ENCODE measurements at regions not wholly inside any gene's neighbourhood (a gene's known extent, or its start where the extent isn't known, plus 50 kb on each side); places are given as distances from the start of the nearest gene placed in this dataset.
"Not testable (repeated sequence)": the region's sequence is repeated elsewhere in the genome, so short reads cannot be mapped to it uniquely, and the experiment has no call there.

DNA sequence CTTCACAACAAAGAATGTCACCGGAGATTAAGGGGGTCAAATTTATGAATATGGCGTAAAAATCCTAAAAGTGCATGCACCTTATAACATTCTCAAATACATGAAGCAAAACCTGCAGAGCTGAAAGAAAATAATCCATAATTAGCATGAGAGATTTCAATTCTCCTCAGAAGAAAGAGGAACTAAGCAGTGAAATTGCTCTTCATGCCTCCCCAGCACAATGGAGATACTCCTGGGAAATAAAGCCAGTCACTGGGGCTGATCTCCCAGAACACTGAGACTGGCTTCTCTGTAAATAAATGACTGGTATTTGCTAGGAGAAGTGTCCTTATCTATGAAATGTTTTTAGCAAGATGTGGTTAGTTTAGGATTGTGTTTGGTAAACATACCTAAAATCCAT is 68.1 kb downstream of the GOLGA6L6 start:
- not testable (repeated sequence) for DNase-seq (ENCODE audit: low spot score)

DNA sequence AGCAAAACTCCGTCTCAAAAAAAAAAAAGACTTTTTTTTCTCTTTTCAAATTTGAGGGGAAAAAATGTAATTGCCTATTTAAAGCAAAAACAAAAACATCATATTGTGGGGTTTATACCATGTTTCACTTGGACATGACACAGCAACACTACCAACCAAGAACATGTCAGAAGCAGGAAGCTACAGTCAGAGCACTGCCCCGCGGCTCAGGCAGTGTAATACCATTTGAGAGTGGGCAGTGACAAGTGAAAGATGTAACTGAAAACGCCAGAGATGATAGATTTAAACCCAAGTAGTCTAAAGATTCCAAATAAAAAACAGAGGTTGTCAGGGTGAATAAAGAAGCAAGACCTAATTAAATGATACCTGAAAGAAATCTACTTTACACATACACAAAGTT is 68.6 kb downstream of the GOLGA6L6 start:
- DNase-seq (ENCODE audit: low spot score): not testable (repeated sequence)

DNA sequence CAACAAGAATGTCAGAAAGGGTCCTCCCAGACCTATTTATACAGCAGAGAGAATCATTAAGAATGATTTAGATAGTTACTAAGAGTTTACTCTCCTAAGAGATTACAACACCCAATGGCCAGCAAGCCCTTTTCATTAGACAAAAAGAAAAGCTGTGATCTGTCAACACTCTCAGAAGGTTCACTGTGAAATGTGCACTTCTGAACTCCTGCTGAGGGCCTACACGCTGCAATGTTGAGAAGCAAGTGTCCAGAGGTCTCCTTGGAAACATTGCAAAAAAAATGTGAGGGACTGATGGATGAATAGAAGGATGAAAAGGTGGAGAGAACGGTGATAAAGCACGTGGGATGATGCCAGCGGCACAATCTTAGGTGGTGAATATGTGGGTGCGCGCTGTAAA is 70.8 kb downstream of the GOLGA6L6 start:
- not testable (repeated sequence) for DNase-seq (ENCODE audit: low spot score)

GRCh38 chr15:20441138-20441537 is 100.5 kb downstream of the GOLGA6L6 start:
- not testable (repeated sequence) for DNase-seq (ENCODE audit: low spot score)

DNA sequence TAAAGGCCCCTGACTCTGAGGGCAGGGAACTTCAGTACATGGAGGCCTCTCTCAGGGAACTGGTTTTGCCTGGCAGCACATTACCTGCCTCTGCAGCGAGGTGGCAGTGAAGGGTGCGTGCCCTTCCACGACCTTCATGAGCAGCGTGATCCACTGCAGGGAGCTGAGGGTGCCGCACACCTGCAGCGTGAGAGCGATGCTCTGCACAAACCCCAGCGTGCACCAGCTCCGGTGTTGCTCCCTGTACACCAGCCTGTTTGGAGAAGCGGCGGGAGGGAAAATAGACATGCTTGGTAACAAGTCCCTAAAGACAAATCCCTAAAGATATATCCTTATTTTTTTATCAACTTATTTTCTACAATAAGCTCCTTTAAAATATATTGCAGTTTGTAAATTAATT is 101.2 kb downstream of the GOLGA6L6 start:
- not testable (repeated sequence) for DNase-seq (ENCODE audit: low spot score)

- not testable (repeated sequence) for DNase-seq (ENCODE audit: low spot score)
Measured at GRCh38 chr15:20439111-20439510, 102.5 kb downstream of the GOLGA6L6 start.

- DNase-seq (ENCODE audit: low spot score): not testable (repeated sequence)
Measured at GRCh38 chr15:20438255-20438654, 103.3 kb downstream of the GOLGA6L6 start.

DNA sequence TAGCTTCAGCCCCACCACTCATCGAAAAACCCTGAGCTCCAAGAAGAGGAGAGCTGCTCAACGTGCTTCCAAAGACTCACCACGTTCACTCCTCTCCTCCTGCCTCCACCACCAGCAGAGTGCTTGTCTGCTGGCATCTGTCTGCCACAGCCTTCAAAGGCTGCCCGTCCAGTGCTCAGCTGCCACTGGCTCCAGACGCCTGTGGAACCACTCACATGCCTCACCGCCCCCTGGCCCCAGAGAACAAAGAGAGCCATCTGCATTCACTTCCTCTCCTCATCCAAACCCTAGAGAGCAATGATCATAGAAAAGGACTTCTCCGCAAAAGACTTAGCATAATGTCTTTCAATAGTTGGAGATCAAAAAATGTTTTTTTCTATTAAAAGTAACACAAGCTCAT is 108.1 kb downstream of the GOLGA6L6 start:
- not testable (repeated sequence) for DNase-seq (ENCODE audit: low spot score)

DNA sequence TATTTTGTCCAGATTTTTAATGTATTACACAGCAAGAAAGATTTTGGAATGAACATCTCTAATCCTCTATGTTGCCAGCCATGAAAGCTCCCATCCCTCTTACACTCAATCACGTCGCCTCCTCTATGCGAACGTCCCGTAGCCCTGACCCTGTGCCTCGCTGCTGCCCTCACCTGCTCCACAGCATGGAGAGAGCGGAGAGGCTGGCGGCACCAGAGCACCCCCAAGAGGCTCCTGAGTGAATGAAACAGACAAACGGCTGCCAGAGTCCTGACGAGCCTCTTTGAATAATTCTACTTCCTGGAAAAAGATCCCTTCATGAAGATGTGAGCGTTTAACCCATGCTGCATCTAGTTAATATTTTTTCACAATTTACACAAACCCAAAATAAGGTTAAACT is 111.1 kb downstream of the GOLGA6L6 start:
- not testable (repeated sequence) for DNase-seq (ENCODE audit: low spot score)

DNA sequence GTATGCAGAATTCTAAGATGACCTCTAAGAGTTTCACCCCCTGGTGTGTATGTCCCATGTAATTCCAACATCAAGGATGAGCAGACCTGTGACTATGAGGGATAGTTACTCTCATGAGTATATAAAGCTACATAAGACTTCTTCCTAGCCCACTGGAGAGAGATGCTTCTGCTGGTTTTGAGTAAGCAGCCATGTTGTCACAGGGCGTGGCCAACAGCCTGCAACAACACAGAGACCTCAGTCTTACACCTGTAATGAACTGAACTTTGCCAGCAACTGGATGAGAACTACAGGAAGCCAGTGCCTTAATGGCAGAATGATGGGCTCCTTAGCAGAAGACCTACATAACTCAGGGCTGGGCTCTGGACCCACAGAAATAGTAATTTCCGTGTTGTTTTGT is 120.9 kb downstream of the GOLGA6L6 start:
- DNase-seq (ENCODE audit: low spot score): not testable (repeated sequence)

DNA sequence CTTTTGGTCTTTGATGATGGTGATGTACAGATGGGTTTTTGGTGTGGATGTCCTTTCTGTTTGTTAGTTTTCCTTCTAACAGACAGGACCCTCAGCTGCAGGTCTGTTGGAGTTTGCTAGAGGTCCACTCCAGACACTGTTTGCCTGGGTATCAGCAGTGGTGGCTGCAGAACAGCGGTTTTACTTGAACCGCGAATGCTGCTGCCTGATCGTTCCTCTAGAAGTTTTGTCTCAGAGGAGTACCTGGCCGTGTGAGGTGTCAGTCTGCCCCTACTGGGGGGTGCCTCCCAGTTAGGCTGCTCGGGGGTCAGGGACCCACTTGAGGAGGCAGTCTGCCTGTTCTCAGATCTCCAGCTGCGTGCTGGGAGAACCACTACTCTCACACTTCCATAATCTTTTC is 125.0 kb downstream of the GOLGA6L6 start:
- DNase-seq (ENCODE audit: low spot score): not testable (repeated sequence)

GRCh38 chr15:20409667-20410198 is 131.9 kb downstream of the GOLGA6L6 start:
- not testable (repeated sequence) for DNase-seq (ENCODE audit: low spot score)

- no peak for DNase-seq (ENCODE audit: low spot score)
Measured at GRCh38 chr15:20409247-20409646, 132.4 kb downstream of the GOLGA6L6 start.

DNA sequence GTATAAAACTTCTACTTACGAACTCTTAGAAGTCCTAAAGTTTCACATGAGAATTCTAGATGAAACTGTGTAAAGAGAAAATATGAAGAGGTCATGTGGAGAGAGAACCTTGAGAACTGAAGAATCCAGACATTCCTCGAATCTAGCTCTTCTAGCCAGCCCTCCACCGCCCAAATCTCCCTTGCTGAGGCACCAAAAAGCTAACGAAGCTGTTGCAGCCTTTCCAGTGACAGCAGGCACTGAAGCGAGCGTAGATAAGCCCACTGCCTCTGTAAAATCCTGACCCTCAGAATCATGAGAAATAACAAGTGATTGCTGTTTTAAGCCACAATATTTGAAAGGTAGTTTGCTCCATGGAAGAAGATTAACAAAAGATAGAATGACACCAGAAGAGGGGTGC is 134.0 kb downstream of the GOLGA6L6 start:
- no peak for DNase-seq (ENCODE audit: low spot score)

GRCh38 chr15:20404571-20404970 is 137.0 kb downstream of the GOLGA6L6 start:
- DNase-seq (ENCODE audit: low spot score): not testable (repeated sequence)

DNA sequence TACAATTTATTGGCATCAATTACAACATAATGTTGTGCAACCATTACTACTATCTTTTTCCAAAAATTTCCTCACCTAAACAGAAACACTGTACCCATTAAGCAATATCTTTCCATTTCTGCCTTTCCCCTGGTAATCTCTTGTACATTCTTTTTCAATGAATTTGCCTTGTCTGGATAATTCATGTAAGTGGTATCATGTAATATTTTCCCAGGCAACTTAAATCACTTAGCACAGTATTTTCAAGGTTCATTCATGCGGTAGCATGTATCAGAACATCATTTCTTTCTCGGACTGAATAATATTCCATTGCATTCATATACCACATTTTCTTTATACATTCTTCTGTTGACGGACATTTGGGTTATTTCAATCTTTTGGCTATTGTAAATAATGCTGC is 139.0 kb downstream of the GOLGA6L6 start:
- DNase-seq (ENCODE audit: low spot score): not testable (repeated sequence)

- DNase-seq (ENCODE audit: low spot score): not testable (repeated sequence)
Measured at GRCh38 chr15:20401058-20401457, 140.5 kb downstream of the GOLGA6L6 start.

- DNase-seq (ENCODE audit: low spot score): not testable (repeated sequence)
Measured at GRCh38 chr15:20398680-20399079, 142.9 kb downstream of the GOLGA6L6 start.

DNA sequence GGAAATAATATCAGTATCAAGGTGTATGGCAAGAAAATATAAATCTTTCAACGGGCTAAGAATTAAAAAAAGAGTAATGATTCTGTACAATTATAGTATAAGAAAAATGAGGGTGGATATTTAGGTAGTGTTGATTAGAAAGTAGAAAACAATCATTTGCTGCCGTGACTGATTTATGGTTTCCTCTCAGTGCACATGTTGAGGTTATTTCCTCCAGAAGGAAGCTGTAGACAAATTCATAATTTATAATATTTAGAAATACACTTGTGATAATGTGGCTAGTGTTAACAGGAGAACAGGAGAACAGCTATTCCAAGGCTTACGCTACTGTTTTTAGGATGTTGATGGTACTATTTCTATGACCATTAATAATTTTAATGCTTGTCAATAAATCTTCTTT is 153.4 kb downstream of the GOLGA6L6 start:
- DNase-seq (ENCODE audit: low spot score): not testable (repeated sequence)

DNA sequence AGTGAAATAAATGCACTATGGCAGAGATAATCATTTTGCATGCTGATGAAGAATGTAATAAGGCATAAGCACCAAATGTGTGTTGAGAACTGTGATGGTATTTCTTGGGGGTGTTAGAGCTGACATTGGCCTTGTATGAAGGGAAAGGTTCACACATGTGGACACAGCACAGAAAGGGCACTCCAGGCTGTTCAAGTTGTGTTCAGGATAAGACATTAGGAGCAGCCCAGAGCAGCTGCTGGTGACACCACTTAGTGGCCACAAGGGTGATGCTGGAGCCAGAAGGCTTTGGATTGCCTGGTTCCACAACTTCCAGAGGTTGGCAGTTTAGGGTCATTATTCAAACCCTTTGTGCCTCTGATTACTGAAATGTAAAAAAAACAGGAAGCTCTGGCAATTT is 155.4 kb downstream of the GOLGA6L6 start:
- DNase-seq (ENCODE audit: low spot score): no peak

DNA sequence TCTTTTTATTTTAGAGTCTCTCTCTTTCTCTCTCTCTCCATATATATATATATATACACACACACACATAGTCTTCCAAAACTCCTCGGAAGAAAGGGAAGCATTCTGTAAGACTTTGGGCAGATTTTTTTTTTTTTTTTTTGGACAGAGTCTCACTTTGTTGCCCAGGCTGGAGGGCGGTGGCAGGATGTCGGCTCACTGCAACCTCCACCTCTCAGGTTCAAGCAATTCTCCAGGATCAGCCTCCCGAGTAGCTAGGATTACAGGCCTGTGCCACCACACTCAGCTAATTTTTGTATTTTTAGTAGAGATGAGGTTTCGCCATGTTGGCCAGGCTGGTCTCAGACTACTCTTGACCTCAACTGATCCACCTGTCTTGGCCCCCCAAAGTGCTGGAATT is 161.4 kb downstream of the GOLGA6L6 start:
- not testable (repeated sequence) for DNase-seq (ENCODE audit: low spot score)

DNA sequence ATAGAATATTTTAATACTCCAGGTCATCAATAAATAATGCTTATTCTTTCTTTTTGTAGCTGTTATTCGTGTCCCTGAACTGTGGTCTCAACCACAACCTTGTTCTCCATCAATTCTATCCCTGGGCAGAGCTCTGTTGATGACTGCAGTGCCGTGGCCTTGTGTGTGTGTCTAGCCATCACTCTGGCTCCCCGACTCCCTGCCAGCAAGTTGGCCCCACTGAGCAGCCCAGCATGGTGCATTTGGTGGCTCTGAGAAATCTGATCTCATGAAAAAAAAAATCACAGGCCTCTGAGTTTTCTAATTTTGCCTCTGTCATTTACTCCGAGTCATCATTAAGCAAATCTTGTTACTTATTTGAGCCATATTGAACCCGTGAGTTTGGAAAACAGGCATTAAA is 164.7 kb downstream of the GOLGA6L6 start:
- no peak for DNase-seq (ENCODE audit: low spot score)

GRCh38 chr15:20372416-20372815 is 169.2 kb downstream of the GOLGA6L6 start:
- not testable (repeated sequence) for DNase-seq (ENCODE audit: low spot score)

GRCh38 chr15:20369500-20369899 is 172.1 kb downstream of the GOLGA6L6 start:
- no peak for DNase-seq (ENCODE audit: low spot score)
